ENCODE measurements at regions not wholly inside any gene's neighbourhood (a gene's known extent, or its start where the extent isn't known, plus 50 kb on each side); places are given as distances from the start of the nearest gene placed in this dataset.

- TF ChIP-seq CTCF (IDR thresholded peaks at IDR 0.05) (no peak), POLR2A (IDR thresholded peaks at IDR 0.05) (no peak)
These were observed 993.5 kb upstream of the DDX18 start for GRCh38 chr2:116820986-116821385.

Measured in Peyer's patch (tissue), 4 donors.